HEK293 (cell line): ENCODE measurements at regions not wholly inside any gene's neighbourhood (a gene's known extent, or its start where the extent isn't known, plus 50 kb on each side); places are given as distances from the start of the nearest gene placed in this dataset.

Experiments used
- CTCF ChIA-PET: fragments of 350-600 bp; formaldehyde crosslinking; extraction: SDS; loops from one replicate; lab custom pipeline; 2021; ENCODE audit warnings: antibody characterized with exemption; lab: Yijun Ruan, JAX
- POLR2A ChIA-PET: fragments of 300-600 bp; formaldehyde crosslinking; extraction: SDS; loops from one replicate; lab custom pipeline; 2020; ENCODE audit warnings: antibody characterized with exemption, inconsistent platforms; lab: Yijun Ruan, JAX
- H3K27ac ChIP-seq: fragments of 200-500 bp; sonication (Bioruptor generic); 2 replicates; pipeline ENCODE4 v1.5.1; 2014; ENCODE audit warnings: low read depth, low read length, control low read depth, inconsistent platforms; ENCODE audit errors: extremely low read depth
- H3K36me3 ChIP-seq, 2 experiments: fragments of 200-500 bp in 1 of 2; sonication (Bioruptor generic) in 1 of 2; 1 replicate in 1 of 2; 2 replicates in 1 of 2; pipeline ENCODE4 v1.5.1; 2014 to 2017; ENCODE audit warnings: inconsistent platforms in 2 of 2, low read length in 2 of 2; ENCODE audit not compliant: control insufficient read depth in 2 of 2, insufficient read depth in 1 of 2
- H3K4me1 ChIP-seq: fragments of 200-500 bp; sonication (Bioruptor generic); 2 replicates; pipeline ENCODE4 v1.5.1; 2014; ENCODE audit warnings: mild to moderate bottlenecking, low read length, inconsistent platforms; ENCODE audit not compliant: control insufficient read depth, insufficient read depth
- H3K4me3 ChIP-seq: 2 replicates; pipeline ENCODE4 v1.5.1; 2011; ENCODE audit warnings: low read depth, mild to moderate bottlenecking, control low read depth, low read length, moderate library complexity
- H3K9me3 ChIP-seq: fragments of 200-500 bp; sonication (Bioruptor generic); 2 replicates; pipeline ENCODE4 v1.5.1; 2014; ENCODE audit warnings: low read depth, low read length, inconsistent platforms; ENCODE audit not compliant: control insufficient read depth, insufficient read depth
- EGR2 ChIP-seq: fragments of 450-650 bp; formaldehyde crosslinking; IDR thresholded peaks from 2 replicates; pipeline ENCODE4 v1.5.1; 2016; ENCODE audit warnings: low read depth, missing biosample characterization, missing genetic modification characterization
- FEZF1 ChIP-seq: fragments of 450-650 bp; formaldehyde crosslinking; IDR thresholded peaks from 2 replicates; pipeline ENCODE4 v1.5.1; 2016; ENCODE audit warnings: missing biosample characterization, missing genetic modification characterization
- ZNF16 ChIP-seq: fragments of 450-650 bp; formaldehyde crosslinking; IDR thresholded peaks from 2 replicates; pipeline ENCODE4 v1.5.1; 2016; ENCODE audit warnings: low read depth, missing biosample characterization, missing genetic modification characterization
- ZNF169 ChIP-seq: fragments of 450-650 bp; formaldehyde crosslinking; IDR thresholded peaks from 2 replicates; pipeline ENCODE4 v1.5.1; 2016; ENCODE audit warnings: missing biosample characterization, missing genetic modification characterization
- ZNF2 ChIP-seq: fragments of 450-650 bp; formaldehyde crosslinking; IDR thresholded peaks from 2 replicates; pipeline ENCODE4 v1.5.1; 2016; ENCODE audit warnings: missing biosample characterization, missing genetic modification characterization
- ZNF221 ChIP-seq: fragments of 450-650 bp; formaldehyde crosslinking; IDR thresholded peaks from 2 replicates; pipeline ENCODE4 v1.5.1; 2017; ENCODE audit warnings: missing biosample characterization, missing genetic modification characterization, borderline replicate concordance
- ZNF311 ChIP-seq: fragments of 450-650 bp; formaldehyde crosslinking; IDR thresholded peaks from 2 replicates; pipeline ENCODE4 v1.5.1; 2017; ENCODE audit warnings: missing biosample characterization, missing genetic modification characterization, borderline replicate concordance
- ZNF473 ChIP-seq: fragments of 450-650 bp; formaldehyde crosslinking; IDR thresholded peaks from 2 replicates; pipeline ENCODE4 v1.5.1; 2017; ENCODE audit warnings: missing biosample characterization, missing genetic modification characterization
- TF ChIP-seq, protein P1 (sequence below): fragments of 450-650 bp; formaldehyde crosslinking; IDR thresholded peaks from 2 replicates; pipeline ENCODE4 v1.5.1; 2017; ENCODE audit warnings: missing biosample characterization, missing genetic modification characterization
- TF ChIP-seq, protein P2 (sequence below): fragments of 450-650 bp; formaldehyde crosslinking; IDR thresholded peaks from 2 replicates; pipeline ENCODE4 v1.5.1; 2016; ENCODE audit warnings: missing biosample characterization, missing genetic modification characterization, borderline replicate concordance
- TF ChIP-seq, protein P3 (sequence below): fragments of 450-650 bp; formaldehyde crosslinking; IDR thresholded peaks from 2 replicates; pipeline ENCODE4 v1.5.1; 2017; ENCODE audit warnings: missing biosample characterization, missing genetic modification characterization
- TF ChIP-seq, protein P4 (sequence below): fragments of 450-650 bp; formaldehyde crosslinking; IDR thresholded peaks from 2 replicates; pipeline ENCODE4 v1.5.1; 2016; ENCODE audit warnings: missing biosample characterization, missing genetic modification characterization
- TF ChIP-seq, protein P5 (sequence below): fragments of 450-650 bp; formaldehyde crosslinking; IDR thresholded peaks from 2 replicates; pipeline ENCODE4; 2016; ENCODE audit warnings: missing biosample characterization, missing genetic modification characterization
- TF ChIP-seq, protein P6 (sequence below): fragments of 450-650 bp; formaldehyde crosslinking; IDR thresholded peaks from 2 replicates; pipeline ENCODE4 v1.5.1; 2016; ENCODE audit warnings: missing biosample characterization, missing genetic modification characterization, borderline replicate concordance

DNA sequence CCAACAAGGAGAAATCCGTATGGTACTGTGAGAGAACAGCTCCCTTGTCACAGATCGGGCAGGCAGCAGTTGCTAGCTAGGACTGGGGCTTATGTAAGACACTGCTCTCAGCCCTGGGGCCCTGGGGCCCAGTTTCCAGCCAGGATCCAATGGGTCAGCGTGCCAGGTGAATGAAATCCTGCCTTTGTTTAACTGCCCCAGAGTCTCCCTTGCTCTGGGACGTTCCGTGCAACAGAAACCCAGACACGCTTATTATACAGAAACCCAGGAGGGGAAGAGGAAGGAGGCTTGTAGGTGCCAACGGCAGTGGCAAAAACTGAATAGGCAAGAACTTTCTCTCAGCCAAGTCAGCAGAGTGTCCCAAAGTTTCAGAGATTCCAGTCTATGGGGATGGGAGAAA, 110.6 kb downstream of the DIO2 start:
- POLR2A ChIA-PET, result no interaction called here
- Histone ChIP-seq H3K4me1 (no peaks in the 10 kb centered on the region), H3K4me3 (no peak overlapping the region), H3K27ac (no peak overlapping the region), H3K36me3 (no peaks in the 10 kb centered on the region), H3K9me3 (no peaks in the 10 kb centered on the region)
- TF ChIP-seq FEZF1 (no peak), ZNF169 (no peak), ZNF473 (no peak), ZNF16 (tag by site-specific recombination) (no peak), ZNF311 (tag by site-specific recombination) (no peak), ZNF221 (no peak), ZNF2 (tag by site-specific recombination) (no peak), EGR2 (tag by site-specific recombination) (no peak)
- TF ChIP-seq, protein P1, sequence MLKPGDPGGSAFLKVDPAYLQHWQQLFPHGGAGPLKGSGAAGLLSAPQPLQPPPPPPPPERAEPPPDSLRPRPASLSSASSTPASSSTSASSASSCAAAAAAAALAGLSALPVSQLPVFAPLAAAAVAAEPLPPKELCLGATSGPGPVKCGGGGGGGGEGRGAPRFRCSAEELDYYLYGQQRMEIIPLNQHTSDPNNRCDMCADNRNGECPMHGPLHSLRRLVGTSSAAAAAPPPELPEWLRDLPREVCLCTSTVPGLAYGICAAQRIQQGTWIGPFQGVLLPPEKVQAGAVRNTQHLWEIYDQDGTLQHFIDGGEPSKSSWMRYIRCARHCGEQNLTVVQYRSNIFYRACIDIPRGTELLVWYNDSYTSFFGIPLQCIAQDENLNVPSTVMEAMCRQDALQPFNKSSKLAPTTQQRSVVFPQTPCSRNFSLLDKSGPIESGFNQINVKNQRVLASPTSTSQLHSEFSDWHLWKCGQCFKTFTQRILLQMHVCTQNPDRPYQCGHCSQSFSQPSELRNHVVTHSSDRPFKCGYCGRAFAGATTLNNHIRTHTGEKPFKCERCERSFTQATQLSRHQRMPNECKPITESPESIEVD, result no peak
- TF ChIP-seq, protein P2, sequence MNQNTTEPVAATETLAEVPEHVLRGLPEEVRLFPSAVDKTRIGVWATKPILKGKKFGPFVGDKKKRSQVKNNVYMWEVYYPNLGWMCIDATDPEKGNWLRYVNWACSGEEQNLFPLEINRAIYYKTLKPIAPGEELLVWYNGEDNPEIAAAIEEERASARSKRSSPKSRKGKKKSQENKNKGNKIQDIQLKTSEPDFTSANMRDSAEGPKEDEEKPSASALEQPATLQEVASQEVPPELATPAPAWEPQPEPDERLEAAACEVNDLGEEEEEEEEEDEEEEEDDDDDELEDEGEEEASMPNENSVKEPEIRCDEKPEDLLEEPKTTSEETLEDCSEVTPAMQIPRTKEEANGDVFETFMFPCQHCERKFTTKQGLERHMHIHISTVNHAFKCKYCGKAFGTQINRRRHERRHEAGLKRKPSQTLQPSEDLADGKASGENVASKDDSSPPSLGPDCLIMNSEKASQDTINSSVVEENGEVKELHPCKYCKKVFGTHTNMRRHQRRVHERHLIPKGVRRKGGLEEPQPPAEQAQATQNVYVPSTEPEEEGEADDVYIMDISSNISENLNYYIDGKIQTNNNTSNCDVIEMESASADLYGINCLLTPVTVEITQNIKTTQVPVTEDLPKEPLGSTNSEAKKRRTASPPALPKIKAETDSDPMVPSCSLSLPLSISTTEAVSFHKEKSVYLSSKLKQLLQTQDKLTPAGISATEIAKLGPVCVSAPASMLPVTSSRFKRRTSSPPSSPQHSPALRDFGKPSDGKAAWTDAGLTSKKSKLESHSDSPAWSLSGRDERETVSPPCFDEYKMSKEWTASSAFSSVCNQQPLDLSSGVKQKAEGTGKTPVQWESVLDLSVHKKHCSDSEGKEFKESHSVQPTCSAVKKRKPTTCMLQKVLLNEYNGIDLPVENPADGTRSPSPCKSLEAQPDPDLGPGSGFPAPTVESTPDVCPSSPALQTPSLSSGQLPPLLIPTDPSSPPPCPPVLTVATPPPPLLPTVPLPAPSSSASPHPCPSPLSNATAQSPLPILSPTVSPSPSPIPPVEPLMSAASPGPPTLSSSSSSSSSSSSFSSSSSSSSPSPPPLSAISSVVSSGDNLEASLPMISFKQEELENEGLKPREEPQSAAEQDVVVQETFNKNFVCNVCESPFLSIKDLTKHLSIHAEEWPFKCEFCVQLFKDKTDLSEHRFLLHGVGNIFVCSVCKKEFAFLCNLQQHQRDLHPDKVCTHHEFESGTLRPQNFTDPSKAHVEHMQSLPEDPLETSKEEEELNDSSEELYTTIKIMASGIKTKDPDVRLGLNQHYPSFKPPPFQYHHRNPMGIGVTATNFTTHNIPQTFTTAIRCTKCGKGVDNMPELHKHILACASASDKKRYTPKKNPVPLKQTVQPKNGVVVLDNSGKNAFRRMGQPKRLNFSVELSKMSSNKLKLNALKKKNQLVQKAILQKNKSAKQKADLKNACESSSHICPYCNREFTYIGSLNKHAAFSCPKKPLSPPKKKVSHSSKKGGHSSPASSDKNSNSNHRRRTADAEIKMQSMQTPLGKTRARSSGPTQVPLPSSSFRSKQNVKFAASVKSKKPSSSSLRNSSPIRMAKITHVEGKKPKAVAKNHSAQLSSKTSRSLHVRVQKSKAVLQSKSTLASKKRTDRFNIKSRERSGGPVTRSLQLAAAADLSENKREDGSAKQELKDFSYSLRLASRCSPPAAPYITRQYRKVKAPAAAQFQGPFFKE, result no peak
- TF ChIP-seq, protein P3, sequence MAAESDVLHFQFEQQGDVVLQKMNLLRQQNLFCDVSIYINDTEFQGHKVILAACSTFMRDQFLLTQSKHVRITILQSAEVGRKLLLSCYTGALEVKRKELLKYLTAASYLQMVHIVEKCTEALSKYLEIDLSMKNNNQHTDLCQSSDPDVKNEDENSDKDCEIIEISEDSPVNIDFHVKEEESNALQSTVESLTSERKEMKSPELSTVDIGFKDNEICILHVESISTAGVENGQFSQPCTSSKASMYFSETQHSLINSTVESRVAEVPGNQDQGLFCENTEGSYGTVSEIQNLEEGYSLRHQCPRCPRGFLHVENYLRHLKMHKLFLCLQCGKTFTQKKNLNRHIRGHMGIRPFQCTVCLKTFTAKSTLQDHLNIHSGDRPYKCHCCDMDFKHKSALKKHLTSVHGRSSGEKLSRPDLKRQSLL (tag by site-specific recombination), result no peak
- TF ChIP-seq, protein P4, sequence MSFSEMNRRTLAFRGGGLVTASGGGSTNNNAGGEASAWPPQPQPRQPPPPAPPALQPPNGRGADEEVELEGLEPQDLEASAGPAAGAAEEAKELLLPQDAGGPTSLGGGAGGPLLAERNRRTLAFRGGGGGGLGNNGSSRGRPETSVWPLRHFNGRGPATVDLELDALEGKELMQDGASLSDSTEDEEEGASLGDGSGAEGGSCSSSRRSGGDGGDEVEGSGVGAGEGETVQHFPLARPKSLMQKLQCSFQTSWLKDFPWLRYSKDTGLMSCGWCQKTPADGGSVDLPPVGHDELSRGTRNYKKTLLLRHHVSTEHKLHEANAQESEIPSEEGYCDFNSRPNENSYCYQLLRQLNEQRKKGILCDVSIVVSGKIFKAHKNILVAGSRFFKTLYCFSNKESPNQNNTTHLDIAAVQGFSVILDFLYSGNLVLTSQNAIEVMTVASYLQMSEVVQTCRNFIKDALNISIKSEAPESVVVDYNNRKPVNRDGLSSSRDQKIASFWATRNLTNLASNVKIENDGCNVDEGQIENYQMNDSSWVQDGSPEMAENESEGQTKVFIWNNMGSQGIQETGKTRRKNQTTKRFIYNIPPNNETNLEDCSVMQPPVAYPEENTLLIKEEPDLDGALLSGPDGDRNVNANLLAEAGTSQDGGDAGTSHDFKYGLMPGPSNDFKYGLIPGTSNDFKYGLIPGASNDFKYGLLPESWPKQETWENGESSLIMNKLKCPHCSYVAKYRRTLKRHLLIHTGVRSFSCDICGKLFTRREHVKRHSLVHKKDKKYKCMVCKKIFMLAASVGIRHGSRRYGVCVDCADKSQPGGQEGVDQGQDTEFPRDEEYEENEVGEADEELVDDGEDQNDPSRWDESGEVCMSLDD, result no peak
- TF ChIP-seq, protein P5, sequence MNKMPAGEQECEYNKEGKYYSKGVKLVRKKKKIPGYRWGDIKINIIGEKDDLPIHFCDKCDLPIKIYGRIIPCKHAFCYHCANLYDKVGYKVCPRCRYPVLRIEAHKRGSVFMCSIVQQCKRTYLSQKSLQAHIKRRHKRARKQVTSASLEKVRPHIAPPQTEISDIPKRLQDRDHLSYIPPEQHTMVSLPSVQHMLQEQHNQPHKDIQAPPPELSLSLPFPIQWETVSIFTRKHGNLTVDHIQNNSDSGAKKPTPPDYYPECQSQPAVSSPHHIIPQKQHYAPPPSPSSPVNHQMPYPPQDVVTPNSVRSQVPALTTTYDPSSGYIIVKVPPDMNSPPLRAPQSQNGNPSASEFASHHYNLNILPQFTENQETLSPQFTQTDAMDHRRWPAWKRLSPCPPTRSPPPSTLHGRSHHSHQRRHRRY (tag by site-specific recombination), result no peak
- TF ChIP-seq, protein P6, sequence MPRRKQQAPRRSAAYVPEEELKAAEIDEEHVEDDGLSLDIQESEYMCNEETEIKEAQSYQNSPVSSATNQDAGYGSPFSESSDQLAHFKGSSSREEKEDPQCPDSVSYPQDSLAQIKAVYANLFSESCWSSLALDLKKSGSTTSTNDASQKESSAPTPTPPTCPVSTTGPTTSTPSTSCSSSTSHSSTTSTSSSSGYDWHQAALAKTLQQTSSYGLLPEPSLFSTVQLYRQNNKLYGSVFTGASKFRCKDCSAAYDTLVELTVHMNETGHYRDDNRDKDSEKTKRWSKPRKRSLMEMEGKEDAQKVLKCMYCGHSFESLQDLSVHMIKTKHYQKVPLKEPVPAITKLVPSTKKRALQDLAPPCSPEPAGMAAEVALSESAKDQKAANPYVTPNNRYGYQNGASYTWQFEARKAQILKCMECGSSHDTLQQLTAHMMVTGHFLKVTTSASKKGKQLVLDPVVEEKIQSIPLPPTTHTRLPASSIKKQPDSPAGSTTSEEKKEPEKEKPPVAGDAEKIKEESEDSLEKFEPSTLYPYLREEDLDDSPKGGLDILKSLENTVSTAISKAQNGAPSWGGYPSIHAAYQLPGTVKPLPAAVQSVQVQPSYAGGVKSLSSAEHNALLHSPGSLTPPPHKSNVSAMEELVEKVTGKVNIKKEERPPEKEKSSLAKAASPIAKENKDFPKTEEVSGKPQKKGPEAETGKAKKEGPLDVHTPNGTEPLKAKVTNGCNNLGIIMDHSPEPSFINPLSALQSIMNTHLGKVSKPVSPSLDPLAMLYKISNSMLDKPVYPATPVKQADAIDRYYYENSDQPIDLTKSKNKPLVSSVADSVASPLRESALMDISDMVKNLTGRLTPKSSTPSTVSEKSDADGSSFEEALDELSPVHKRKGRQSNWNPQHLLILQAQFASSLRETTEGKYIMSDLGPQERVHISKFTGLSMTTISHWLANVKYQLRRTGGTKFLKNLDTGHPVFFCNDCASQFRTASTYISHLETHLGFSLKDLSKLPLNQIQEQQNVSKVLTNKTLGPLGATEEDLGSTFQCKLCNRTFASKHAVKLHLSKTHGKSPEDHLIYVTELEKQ (tag by site-specific recombination), result no peak
- CTCF ChIA-PET, result no interaction called here
